Cardiac fibroblast (primary cell): ENCODE measurements at regions not wholly inside any gene's neighbourhood (a gene's known extent, or its start where the extent isn't known, plus 50 kb on each side); places are given as distances from the start of the nearest gene placed in this dataset.

Experiments used
- DNase-seq, 2 donors: peaks; one replicate each; pipeline versions ENCODE4 v3.0.0 to v3.0.0-alpha.2; 2010; ENCODE audit warnings: low read depth in 2 of 2
- H3K4me3 ChIP-seq, 2 donors: replicated peaks in 1 of 2; 1 replicate in 1 of 2; 2 replicates in 1 of 2; pipeline ENCODE4 v1.5.1; 2011; ENCODE audit warnings: low read depth in 2 of 2, low read length in 2 of 2, mild to moderate bottlenecking in 2 of 2, moderate library complexity in 1 of 2
- TF ChIP-seq, protein P1 (sequence below): IDR thresholded peaks from one replicate; pipeline ENCODE4 v1.5.1; 2011; ENCODE audit warnings: low read depth, mild to moderate bottlenecking, low read length, inconsistent platforms

DNA sequence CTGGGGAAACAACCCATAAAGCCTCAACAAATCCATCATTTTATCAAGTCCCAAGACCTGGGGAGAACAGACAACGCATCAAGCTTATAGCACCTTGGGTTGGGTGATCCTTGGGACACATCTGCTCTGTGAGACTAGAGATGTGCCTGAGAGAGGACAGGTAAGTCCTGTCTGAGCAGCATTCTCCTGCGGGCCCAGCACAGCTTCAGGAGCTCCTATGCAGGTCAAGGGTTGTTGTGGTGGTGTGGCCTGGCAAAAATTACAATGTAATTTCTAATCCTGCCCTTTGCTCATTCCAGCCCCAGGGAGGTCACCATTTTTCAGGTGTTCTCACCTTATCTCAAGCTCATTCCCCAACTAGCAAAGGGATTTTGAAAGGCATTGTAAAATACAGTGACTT, 608.1 kb upstream of the CAMK1G start:
- no peak for DNase-seq
- H3K4me3 ChIP-seq = no peak overlapping the region
- TF ChIP-seq, protein P1, sequence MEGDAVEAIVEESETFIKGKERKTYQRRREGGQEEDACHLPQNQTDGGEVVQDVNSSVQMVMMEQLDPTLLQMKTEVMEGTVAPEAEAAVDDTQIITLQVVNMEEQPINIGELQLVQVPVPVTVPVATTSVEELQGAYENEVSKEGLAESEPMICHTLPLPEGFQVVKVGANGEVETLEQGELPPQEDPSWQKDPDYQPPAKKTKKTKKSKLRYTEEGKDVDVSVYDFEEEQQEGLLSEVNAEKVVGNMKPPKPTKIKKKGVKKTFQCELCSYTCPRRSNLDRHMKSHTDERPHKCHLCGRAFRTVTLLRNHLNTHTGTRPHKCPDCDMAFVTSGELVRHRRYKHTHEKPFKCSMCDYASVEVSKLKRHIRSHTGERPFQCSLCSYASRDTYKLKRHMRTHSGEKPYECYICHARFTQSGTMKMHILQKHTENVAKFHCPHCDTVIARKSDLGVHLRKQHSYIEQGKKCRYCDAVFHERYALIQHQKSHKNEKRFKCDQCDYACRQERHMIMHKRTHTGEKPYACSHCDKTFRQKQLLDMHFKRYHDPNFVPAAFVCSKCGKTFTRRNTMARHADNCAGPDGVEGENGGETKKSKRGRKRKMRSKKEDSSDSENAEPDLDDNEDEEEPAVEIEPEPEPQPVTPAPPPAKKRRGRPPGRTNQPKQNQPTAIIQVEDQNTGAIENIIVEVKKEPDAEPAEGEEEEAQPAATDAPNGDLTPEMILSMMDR = no peak

DNA sequence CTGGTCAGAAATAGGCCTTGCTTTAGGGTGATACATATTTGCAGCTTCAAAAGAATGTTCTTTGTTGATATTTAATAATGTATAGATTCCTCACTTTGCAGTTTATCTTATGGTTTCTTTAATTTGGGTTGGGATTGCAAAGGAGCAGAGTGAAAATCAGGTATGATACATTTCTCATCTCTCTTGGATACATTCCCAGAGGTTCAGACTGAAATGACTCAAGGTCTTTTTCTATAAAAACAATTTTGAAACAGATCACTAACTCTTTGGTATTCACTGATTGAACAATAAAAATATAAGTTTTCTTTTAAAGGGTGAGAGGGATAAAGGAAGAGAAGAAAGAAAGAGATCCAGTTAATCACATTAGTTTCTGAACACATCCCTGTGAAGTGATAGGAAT, 606.5 kb upstream of the CAMK1G start:
- no peak overlapping the region for H3K4me3 ChIP-seq
- DNase-seq = peak in 1 of 2 donors; percentile 5
- TF ChIP-seq, protein P1 = no peak

DNA sequence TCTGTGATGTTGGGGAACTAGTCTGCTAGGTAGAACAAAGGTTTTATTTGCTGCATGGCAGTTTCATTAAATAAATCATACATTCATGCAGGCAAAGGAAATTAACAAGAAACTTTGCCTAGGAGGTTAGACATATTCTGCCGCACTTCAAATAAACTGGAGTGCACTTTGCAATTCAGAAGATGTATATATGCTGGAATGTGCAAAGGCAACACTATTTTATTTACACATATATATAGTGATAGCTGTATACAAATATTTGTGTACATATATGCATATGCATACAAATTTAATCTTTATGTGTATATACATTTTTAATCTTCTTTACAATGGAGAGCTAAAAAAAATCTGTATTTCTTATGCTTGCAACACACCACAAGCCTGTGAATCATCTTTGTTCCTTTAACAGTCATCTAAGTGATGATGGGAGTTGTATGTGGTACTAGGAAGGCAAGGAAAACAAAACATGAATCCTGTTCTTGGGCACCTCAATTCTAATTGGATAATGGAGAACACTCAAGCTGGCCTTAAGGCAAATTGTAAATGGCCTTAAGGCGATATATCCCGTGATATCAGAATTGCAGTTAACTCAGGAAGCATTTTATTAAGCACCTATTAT, 605.8 kb upstream of the CAMK1G start:
- no peak overlapping the region for H3K4me3 ChIP-seq
- TF ChIP-seq, protein P1 = no peak
- DNase-seq = peak; percentile 21 to 29

DNA sequence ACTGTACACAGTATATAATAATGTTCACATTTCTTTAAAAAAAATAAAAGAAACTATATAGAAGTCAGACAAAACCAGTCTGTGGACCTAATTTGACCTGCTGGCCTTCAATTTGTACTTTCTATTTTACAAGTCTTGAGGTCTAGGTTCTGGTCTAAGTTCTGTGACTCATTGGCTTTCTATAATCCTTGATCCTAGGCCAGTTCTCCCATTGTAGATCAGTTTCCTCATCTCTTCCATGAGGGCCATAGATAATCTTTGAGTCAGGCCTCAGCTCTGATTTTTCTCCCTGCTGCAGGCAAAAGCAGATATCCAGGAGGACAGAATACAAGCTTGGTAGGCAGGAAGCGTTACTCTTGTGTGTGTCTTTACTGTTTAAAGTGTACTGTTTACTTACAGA, 603.7 kb upstream of the CAMK1G start:
- DNase-seq = peak in 1 of 2 donors; percentile 12
- TF ChIP-seq, protein P1 = no peak
- H3K4me3 ChIP-seq = no peak overlapping the region

DNA sequence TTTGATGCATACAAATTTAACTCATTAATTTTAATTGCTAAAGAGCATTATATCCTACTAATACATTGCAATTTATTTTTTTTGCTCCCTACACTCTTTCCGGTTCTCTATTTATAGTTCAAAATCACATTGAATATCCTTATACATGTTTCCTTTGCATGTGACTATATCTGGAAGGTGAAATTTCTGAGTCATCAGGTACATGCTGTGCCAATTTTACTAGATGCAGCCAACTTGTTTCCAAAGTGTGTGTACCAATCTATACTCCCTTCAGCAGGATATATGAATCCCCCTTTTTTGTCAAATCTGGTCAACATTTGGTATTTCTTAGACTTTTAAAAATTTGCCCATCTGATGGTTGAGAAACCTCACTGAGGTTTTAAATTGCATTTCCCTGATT, 602.9 kb upstream of the CAMK1G start:
- peak; percentile 10 to 21 for DNase-seq
- no peak overlapping the region for H3K4me3 ChIP-seq
- TF ChIP-seq, protein P1 = no peak

DNA sequence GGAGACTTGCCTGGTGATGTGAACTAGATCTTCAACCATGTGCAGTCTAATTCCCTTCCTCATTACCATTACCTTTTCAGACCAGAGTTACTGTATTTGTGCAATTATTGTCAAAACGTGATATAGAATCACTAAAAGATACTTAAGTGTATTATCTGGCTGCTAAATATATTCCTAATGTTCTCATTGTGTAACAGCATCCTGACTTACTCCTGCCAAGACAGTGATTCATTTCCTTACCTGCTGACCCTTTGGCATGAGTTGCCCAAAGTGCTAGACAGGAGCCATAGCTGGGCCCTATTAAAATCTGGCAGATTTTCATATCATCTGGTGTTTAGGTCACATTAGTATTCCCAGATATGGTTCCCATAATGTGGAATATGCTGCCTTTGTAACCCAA, 598.3 kb upstream of the CAMK1G start:
- no peak overlapping the region for H3K4me3 ChIP-seq
- TF ChIP-seq, protein P1 = no peak
- DNase-seq = peak in 1 of 2 donors; percentile 33

DNA sequence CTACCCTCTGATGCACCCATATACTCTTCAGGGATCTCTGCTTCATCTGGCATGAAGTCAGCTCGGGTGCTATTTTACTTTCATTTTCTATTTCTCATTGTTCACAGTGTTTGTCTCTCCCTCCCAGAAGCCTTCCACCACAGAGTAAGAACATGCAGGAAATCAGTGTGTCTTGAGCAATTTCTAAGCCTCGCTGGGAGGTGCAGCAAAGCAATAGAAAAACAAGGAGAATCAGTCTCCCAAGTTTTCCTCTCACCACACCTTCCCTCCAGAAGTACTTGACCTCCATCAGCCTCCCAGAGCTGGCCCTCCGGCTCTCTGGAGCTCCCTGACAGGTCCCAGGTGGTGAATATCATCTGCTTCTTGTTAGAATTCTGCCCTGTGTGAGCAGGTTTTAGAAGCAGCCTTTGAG, 594.7 kb upstream of the CAMK1G start:
- TF ChIP-seq, protein P1 = no peak
- DNase-seq = peak; percentile 39 to 77
- peak overlapping the region in 1 of 2 donors; percentile 11 for H3K4me3 ChIP-seq
